SH-SY5Y (cell line): ENCODE measurements at regions not wholly inside any gene's neighbourhood (a gene's known extent, or its start where the extent isn't known, plus 50 kb on each side); places are given as distances from the start of the nearest gene placed in this dataset.

Experiments used
- GATA2 ChIP-seq: IDR thresholded peaks from 2 replicates; pipeline ENCODE4 v1.6.1; 2011; ENCODE audit warnings: mild to moderate bottlenecking, low read depth, low read length
- GATA3 ChIP-seq: IDR thresholded peaks from 2 replicates; pipeline ENCODE4 v1.6.1; 2011; ENCODE audit warnings: low read depth, mild to moderate bottlenecking, low read length, moderate library complexity

DNA sequence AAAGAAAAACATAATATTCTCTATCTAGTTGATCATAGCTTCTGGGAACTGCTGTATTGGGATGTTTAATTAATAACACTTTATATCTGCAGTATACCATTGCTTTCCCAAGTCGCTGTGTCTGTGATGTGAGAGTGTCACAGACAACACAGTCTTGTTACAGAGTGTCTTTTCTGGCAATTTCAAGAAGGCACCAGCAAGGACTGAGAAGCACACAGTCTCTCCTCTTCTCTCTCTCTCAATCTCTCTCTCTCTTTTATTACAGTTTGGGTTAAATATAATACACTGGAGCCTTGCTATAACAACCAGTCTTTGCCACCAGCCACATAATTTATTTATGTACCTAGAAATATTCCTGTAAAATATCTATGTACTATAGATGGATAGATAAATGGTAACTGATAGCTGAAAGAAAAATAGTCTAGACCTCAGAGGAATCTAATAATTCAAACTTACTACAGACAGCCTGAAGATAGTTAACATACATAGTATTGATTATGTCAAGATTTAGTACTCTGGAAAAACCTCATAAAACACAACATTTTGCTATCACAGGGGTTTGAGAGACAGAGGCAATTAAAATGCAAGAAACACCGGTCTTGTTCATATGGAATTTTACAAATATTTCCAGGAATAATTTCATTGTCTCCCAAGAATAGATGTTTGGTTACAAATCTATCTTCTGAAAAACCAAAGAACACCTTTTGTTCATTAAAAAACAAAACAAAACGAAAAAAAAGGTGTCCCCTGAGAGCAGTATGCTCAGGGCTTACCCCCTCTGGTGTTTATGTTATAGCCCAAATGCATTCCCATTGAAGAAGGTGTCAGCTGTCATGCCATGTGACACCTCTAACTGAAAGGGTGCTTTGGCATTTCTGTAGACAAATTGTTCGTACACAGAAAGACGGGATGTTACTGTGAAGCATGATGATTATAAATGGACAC is 507.8 kb downstream of the TBC1D4 start:
- no peak for TF ChIP-seq GATA2
- TF ChIP-seq GATA3 = no peak
